ENCODE measurements at regions not wholly inside any gene's neighbourhood (a gene's known extent, or its start where the extent isn't known, plus 50 kb on each side); places are given as distances from the start of the nearest gene placed in this dataset.
"Not testable (repeated sequence)": the region's sequence is repeated elsewhere in the genome, so short reads cannot be mapped to it uniquely, and the experiment has no call there.

DNA sequence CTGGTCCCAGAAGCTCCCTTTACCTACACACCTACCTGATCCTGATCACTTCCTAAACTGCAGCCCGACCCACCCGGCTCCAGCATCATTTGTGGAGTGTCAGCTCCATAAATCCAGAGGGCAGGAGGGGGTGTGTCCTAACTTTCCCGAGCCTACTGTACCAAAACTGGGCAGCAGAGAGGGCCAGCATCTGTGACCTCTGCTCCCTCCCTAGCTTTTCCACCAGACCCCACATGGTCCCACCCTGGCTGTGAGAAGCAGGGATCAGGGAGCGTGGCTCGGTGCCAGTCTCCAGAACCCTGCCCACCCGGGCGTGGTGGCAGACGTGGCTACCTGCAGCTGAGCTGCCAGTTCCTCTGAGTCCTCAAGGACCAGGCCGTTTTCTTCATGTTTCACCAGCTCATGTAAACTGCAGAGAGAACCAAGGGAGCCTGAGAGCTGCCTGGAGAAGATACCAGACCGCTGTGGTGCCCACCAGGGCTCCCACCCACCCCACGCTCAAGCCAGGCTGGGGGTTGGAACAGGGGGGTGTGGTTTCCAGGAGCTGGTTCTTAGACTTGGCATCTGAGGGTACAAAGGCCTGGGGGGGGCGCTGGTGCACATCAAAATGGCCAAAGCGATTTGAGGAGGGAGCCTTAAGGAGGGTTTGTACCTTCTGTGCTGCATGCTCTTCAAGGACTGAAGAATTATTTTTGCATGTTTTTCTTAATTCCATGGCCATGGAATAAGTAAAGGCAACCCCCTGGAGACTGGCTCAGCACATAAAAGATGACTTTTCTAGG, 76.7 kb upstream of the DRD5 start:
- DNase-seq: no peak

DNA sequence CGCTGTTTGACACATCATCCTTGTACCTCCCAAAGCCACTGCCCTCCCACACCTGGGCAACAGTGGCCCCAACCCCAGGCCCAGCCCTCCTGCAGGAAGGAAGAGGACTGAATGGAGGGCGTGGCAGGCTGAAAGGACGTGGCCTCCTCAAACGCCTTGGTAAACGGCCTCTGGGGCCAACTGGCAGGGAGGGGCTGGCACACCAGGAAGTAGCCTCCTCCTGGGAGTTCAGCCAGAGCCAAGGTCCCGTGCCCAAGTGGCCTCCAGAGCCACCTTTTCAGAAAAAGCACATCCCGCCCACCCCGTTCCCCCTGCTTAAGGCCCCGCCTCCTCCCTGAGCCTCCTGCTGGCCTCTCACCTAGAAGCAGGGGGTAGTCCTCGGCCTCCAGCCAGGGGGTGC, 74.2 kb upstream of the DRD5 start:
- DNase-seq: not testable (repeated sequence)

DNA sequence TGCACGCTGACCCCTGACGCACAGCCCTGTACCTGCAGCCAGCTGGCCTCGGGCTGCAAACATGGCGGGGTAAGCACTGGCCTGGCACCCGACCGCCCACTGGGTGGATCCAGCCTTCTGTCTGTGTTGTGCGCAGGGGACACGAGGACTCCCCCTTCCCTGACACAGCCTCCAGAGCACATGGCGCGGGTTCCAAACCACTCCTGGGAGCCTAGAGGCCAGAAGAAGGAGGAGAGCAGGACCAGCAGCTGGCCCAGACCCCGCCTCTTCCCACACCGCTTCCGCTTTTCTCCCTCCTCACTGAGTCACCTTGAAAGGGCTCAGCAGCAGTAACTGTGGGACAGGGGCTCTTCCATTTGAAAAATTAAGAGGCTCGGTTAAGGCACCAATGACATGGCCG, 73.5 kb upstream of the DRD5 start:
- DNase-seq: not testable (repeated sequence)

DNA sequence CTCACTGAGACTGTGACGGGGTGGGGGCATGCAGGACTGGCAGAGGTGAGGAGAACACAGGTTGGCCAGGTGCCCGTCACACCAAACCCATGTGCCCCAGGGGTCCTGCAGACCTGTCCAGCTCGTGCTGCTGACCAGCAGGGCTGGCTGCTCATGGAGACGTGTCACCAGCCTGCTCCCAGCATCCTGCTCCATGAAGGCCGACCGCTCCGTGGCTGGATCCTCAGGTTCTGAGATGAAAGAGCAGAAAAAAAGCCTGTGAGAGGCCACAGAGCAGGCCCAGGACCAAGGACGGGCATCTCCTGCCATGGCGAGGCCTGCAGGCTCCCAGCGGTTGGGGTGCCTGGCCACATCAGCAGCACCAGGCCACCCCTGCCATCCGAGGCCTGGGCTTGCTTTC, 71.7 kb upstream of the DRD5 start:
- no peak for DNase-seq

DNA sequence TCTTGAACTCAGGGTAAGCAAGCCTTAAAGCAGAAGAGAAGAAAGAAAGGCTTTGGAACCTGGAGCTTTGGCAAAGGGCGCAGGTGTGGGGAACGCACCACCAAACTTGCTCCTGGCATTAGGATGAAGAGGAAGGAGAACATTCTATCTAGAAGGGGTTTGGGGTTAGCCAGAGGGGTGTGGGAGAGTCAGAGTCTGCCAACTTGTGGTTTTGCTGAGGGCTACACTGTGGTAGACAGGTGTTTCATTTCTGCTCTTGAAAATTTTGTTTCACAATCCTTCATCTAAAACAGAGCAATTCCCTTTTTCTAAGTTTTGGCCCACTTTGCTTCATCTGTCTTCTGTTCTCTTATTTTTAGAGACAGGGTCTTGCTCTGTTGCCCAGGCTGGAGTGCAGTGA, 66.2 kb upstream of the DRD5 start:
- DNase-seq: not testable (repeated sequence)

DNA sequence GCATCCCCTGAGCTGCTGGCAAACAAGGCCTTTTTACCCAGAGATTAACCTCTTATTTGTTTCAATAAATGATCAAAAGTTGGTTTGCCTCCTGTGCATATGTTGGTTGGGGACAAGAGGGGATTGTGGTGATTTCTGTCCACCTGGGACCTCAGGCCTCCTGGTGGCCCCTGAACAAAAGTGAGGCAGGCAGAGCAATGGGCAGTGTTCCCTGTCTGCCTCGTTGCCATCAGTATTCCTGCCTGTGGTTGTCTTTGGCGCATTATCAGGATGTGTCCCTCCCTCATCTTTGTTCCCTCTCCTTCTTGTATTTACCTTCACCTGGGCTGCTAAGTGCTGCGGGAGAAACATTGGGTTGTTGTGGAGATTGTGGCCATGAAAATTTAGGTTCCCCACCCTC, 65.3 kb upstream of the DRD5 start:
- no peak for DNase-seq

DNA sequence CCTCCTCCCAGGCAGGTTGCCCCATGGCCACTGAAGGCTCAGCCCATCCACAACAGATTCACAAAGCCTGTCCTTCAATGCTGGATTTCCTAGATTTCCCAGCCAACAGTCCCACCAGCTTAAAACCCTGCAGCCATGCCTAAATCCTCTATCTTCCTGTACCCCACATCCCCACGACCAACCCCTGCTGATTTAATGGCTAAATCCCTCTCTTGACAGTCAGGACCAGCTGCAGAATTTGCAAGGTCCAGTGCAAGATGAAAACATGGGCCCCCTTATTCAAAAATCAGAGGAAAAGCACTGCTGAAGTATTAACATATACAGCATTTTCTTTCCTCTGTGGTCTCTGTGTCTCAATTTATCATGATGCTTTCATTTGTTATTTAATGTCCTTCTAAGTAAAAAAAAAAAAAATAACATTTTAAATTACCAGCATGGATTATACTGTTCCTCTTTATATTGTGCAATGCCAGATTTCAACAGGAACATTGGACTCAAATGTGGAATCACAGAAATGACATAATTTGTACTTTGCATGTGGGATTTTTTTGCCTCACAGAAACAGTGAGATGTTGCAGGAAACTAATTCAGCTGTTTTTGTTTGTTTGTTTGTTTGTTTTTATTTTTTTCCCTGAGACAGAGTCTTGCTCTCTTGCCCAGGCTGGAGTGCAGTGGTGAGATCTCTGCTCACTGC, 63.0 kb upstream of the DRD5 start:
- DNase-seq: not testable (repeated sequence)

DNA sequence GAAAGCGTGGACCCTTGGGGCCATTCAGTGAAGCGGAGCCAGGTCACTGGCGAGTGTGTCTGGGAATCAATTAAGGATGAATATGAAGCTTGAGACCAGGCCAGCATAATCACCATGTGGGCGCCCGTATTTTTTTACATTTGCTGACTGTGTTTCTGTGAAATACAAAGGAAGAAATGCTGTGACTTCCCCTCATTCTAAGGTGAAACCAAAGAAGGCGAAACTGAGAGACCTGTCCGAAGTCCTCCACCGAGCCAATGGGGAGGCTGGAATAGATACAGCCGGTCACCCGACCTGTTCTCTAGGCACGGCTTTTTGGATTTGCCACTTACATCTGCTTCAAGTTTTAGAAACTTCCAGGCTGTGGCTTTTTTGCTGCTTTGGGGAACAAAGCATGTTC, 59.3 kb upstream of the DRD5 start:
- DNase-seq: not testable (repeated sequence)

Data from fibroblast of skin of back (primary cell).